Astrocyte of the spinal cord (primary cell): ENCODE measurements at regions not wholly inside any gene's neighbourhood (a gene's known extent, or its start where the extent isn't known, plus 50 kb on each side); places are given as distances from the start of the nearest gene placed in this dataset.

Source experiments
- DNase-seq: peaks from one replicate; pipeline ENCODE4 v3.0.0; 2011; ENCODE audit warnings: low read depth, low spot score
- H3K4me3 ChIP-seq: 2 replicates; pipeline ENCODE4 v1.5.1; 2011; ENCODE audit warnings: low read depth, mild to moderate bottlenecking, low read length, moderate library complexity
- CTCF ChIP-seq: IDR thresholded peaks from 2 replicates; pipeline ENCODE4 v1.5.1; 2012; ENCODE audit warnings: low read depth, mild to moderate bottlenecking, low read length, inconsistent platforms
- in situ Hi-C: cut with HindIII; loops from 2 replicates; pipeline ENCODE4 v1.10.0; 2017; ENCODE audit warnings: low sequenced_read_pairs

- no peak for DNase-seq
- TF ChIP-seq CTCF: no peak
- in situ Hi-C loops: no loop called here
- no peak overlapping the region for H3K4me3 ChIP-seq
Measured at GRCh38 chr14:99117671-99118045, 154.3 kb downstream of the BCL11B start.

- no peak for DNase-seq
- in situ Hi-C loops: no loop called here
- no peak overlapping the region for H3K4me3 ChIP-seq
- no peak for TF ChIP-seq CTCF
Measured at GRCh38 chr14:99118046-99118721, 153.8 kb downstream of the BCL11B start.

DNA sequence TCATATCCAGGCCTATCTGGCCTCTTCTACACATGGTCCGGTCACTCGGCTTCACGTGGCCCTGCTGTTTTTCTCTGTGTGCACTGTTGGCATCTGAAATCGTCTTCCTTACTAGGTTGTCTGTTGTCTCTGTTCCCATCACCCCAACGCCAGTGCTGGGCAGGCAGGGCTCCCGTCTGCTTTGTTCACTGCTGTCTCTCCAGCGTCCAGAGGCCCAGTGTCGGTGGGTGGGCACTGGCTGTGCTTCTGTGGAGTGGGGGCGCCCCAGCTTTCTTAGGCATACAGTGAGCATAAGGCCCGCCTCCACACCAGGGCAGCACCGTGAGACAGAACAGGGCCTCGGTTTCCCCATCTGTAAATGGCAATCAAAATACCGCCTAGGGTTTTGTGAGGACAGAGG lies 153.1 kb downstream of the BCL11B start:
- no peak for DNase-seq
- in situ Hi-C loops: no loop called here
- no peak overlapping the region for H3K4me3 ChIP-seq
- TF ChIP-seq CTCF: no peak
